GM19467 (cell line): ENCODE measurements at regions not wholly inside any gene's neighbourhood (a gene's known extent, or its start where the extent isn't known, plus 50 kb on each side); places are given as distances from the start of the nearest gene placed in this dataset.
"Not testable (repeated sequence)": the region's sequence is repeated elsewhere in the genome, so short reads cannot be mapped to it uniquely, and the experiment has no call there.

Experiments
- ATAC-seq: cut with Tn5 transposase; IDR thresholded peaks from one replicate; pipeline ENCODE4 v1.9.1; 2021; ENCODE audit warnings: mild to moderate bottlenecking, moderate library complexity; ENCODE audit not compliant: unreplicated experiment

- ATAC-seq, result no peak
These were observed 210.0 kb downstream of the PLA2G4A start for GRCh38 chr1:187038784-187039183.

DNA sequence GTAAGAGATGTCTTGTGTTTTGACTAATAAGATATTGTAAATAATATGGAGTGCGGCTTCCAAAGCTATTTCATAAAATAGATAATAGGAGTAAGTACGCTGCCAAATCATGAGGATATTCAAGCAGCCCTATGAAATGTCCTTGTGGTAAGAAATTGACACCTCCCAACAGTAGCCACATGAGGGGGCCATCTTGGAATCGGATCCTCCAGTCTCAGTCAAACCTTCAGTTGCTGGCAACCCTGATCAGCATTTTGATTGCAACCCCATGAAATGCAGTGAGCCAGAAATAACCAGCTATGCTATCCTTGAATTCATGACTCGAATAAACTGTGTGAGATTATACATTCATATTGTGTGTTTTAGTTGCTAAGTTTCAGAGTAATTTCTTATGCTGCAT is 212.4 kb downstream of the PLA2G4A start:
- ATAC-seq, result no peak

- ATAC-seq, result no peak
These were observed 213.8 kb downstream of the PLA2G4A start for GRCh38 chr1:187042538-187042937.

GRCh38 chr1:187043433-187043832 is 214.7 kb downstream of the PLA2G4A start:
- ATAC-seq, result not testable (repeated sequence)

DNA sequence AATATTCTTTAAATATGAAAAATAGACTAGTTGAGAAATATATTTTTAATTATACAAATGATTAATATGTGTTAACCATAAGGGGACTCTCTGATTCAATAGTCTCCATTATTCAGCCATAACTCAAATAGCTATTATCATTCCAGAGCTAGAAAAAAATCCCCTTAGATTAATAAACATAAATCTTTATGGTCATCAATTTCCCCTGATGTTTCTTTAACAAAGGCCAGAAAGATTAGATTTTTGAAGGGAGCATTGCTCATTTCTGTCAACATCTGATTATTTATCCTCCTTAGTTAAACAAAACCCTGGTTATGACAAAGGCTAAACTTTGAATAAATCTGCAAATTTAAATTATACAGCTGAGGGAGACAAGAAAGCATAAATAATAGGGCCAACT is 215.7 kb downstream of the PLA2G4A start:
- ATAC-seq, result no peak

GRCh38 chr1:187045371-187045770 is 216.6 kb downstream of the PLA2G4A start:
- ATAC-seq, result no peak

DNA sequence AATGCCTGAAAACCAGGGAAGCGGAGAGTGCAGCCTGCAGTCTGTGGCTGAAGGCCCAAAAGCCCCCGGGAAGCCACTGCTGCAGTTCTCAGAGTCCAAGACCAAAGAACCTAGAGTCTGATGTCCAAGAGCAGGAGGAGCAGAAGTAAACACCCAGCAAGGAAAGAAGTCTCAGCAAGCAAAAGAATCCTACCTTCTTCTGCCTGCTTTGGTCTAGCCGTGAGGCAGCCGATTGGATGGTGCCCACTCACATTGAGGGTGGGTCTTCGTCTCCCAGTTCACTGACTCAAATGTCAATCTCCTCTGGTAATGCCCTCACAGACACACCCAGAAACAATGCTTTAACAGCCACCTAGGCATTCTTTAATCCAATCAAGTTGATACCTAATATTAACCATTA is 217.5 kb downstream of the PLA2G4A start:
- no peak for ATAC-seq

DNA sequence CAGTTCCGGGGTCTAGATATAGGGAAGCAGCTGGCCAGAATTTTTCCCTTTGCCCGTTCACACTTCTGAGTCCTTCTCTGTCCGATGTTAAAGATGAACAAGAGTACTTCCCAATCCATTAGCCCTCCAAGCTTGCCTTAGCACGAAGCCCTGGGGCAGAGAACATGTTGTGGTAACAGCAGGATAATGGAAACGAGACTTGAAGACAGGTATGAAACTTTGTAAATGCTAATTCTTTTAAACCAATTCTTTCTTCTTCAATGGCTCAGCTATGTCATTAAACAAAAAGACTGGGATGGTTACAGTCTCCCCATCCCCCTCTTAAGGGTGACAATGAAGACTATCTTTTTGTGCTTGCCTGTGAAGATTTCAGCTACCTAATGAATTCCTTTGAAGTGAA is 218.5 kb downstream of the PLA2G4A start:
- no peak for ATAC-seq

- ATAC-seq, result peak; percentile 68
These were observed 223.0 kb downstream of the PLA2G4A start for GRCh38 chr1:187051618-187052232.

DNA sequence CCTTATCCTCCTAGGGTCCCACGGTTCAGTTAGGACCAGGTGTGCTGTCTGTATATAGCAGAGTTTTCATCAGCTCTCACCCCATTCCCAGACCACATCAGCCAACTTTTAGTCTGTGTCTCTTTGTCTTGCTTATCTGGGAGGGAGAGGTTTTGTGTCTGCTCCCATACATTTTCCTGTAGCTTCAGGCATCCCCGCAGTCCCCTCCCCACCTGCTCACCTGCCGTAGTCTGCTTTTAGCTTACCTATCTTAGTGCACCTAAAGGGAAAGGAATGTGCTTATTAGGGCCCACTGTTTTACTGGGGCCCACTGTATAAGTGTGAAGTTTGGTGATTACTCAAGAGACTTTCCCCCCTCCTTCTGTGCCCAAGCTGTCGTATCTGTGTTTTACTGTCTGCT is 225.1 kb downstream of the PLA2G4A start:
- ATAC-seq, result no peak

DNA sequence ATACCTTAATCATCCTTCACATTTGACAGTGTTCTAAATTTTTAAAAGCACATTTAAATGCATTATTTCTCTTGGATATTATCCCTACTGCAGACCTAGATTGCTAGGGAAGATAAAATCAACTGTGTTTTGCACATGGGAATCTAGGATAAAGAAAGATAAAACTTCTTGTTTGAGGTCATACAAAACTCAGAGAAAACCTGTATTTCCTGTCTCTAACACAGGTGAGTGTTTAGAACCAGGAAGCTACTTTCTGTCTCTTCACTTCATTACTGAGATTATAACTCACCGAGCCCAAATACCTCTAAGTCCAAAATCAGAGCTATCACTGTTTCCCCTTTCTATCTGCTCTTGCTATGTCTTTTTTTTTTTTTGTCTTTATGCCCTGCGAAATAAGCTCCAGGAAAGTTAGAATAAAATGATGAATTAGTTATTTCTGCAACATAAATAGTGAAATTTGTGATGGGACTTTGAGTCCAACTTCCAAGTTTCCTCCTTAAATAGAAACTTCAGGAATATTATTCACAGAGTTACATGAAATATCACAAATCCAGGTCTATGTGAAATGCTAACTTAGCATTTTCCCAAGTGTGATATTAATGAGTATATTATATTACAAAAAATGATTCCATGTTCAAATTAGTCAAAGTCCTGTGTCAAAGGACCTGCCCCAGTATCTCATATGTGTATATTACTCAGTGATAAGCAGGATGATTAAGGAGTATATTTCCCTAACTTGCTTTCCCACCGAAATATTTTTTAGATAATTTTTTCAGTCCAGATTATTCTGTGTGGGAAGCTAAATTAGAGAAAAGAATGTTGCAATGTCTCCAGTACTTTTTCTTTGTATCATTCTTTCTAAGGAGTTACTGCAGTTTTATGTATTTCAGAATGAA is 226.4 kb downstream of the PLA2G4A start:
- no peak for ATAC-seq

- ATAC-seq, result no peak
These were observed 234.5 kb downstream of the PLA2G4A start for GRCh38 chr1:187063271-187063670.

GRCh38 chr1:187067160-187067559 is 238.4 kb downstream of the PLA2G4A start:
- no peak for ATAC-seq

DNA sequence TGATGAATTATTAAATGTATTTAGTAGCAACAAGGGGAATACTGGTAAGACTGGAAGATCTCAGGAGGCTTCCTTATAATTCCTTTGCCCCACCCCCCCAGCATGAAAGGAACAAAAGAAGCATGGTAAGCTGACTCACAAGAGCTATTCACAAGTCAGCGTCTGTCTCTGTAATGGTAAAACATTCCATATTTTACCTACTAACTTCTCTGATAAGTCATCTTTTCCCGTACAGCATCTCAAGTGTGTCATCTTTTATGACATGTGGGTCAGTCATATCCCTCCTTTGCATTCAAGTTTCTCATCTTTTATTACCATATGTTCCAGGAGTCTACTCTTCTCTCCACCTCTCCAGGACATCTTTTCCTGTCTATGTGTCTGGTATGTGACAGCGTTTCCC is 241.3 kb downstream of the PLA2G4A start:
- ATAC-seq, result no peak

DNA sequence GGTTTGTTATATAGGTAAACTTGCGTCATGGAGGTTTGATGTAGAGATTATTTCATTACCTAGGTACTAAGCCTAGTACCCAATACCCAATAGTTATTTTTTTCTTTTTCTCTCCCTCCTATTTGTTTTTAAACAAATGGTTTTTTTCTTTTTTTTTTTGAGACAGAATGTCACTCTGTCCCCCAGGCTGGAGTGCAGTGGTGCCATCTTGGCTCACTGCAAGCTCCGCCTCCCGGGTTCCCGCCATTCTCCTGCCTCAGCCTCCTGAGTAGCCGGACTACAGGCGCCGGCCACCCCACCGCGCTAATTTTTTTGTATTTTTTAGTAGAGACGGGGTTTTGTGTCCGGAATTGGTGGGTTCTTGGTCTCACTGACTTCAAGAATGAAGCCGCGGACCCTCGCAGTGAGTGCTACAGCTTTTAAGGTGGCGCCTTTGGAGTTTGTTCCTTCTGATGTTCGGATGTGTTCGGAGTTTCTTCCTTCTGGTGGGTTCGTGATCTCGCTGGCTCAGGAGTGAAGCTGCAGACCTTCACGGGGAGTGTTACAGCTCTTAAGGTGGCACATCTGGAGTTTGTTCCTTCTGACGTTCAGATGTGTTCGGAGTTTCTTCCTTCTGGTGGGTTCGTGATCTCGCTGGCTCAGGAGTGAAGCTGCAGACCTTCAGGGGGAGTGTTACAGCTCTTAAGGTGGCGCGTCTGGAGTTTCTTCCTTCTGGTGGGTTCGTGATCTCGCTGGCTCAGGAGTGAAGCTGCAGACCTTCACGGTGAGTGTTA is 243.7 kb downstream of the PLA2G4A start:
- ATAC-seq, result peak; percentile 50

DNA sequence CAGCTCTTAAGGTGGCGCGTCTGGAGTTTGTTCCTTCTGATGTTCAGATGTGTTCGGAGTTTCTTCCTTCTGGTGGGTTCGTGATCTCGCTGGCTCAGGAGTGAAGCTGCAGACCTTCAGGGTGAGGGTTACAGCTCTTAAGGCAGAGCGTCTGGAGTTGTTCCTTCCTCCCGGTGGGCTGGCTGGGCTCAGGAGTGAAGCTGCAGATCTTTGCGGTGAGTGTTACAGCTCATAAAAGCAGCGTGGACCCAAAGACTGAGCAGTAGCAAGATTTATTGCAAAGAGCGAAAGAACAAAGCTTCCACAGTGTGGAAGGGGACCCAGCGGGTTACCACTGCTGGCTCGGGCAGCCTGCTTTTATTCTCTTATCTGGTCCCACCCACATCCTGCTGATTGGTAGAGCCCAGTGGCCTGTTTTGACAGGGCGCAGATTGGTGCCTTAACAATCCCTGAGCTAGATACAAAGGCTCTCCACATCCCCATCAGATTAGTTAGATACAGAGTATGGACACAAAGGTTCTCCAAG is 244.3 kb downstream of the PLA2G4A start:
- ATAC-seq, result peak; percentile 13

DNA sequence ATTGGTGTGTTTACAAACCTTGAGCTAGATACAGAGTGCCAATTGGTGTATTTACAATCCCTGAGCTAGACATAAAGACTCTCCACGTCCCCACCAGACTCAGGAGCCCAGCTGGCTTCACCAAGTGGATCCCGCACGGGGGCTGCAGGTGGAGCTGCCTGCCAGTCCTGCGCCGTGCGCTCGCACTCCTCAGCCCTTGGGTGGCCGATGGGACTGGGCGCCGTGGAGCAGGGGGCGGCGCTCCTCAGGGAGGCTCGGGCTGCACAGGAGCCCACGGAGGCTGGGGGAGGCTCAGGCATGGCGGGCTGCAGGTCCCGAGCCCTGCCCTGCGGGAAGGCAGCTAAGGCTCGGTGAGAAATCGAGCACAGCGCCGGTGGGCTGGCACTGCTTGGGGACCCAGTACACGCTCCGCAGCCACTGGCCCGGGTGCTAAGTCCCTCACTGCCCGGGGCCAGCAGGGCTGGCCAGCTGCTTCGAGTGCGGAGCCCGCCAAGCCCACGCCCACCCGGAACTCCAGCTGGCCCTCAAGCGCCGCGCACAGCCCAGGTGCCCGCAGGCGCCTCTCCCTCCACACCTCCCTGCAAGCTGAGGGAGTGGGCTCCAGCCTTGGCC is 245.0 kb downstream of the PLA2G4A start:
- ATAC-seq, result not testable (repeated sequence)

GRCh38 chr1:187074445-187075048 is 245.8 kb downstream of the PLA2G4A start:
- no peak for ATAC-seq

DNA sequence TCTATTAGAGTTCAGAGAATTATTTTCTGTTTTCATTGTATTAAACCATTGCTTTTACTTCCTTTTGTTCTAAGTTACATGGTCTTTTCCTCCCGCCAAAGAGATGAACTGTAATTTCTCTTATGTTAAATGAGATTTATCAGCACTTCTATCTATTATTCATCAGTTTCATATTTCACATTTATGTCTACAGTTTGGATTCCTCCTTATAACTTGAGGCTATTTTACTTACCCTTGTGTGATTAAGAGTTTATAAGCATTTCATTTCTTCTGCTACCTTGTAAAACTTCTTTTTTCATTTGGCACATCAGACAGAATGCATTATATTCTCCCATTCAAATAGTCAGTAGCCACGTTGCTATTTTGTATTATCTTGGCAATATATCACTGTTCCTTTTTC is 248.2 kb downstream of the PLA2G4A start:
- ATAC-seq, result no peak

GRCh38 chr1:187078321-187078720 is 249.6 kb downstream of the PLA2G4A start:
- ATAC-seq, result no peak

DNA sequence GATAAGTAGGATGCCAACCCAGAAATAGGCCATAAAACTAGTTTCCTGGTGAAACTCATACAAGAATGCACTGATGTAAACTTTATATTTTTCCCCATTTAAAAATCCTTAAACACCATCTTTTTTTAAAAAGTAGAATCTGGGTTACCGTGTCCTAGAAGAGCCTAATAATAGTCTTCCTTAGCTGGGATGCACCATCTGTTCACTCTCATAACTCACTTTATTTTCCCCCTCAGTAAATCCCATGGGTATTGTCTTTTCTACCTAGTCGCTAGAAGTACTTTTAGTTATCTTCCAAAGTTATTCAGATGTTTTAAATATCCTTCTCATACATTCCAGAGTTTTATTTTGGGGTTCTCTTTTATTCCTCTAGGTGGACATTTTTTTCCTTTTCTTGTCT is 250.2 kb downstream of the PLA2G4A start:
- ATAC-seq, result no peak
